T-helper 1 cell treated with Interleukin-12 subunit alpha and Interleukin-12 subunit beta and Interleukin-4 antibody, amounts not matched to agents 30 μg/mL and 1 μg/mL, for 36 hours (primary cell): ENCODE measurements at regions not wholly inside any gene's neighbourhood (a gene's known extent, or its start where the extent isn't known, plus 50 kb on each side); places are given as distances from the start of the nearest gene placed in this dataset.
A peak's percentile ranks its signal among the peaks of the same experiment; 100 is the strongest.
"Not testable (repeated sequence)": the region's sequence is repeated elsewhere in the genome, so short reads cannot be mapped to it uniquely, and the experiment has no call there.

Source experiments
- H3K27ac Mint-ChIP-seq: one replicate; pipeline ENCODE4 v1.8.0; 2021; ENCODE audit warnings: mild to moderate bottlenecking, mixed read lengths
- H3K27me3 Mint-ChIP-seq: one replicate; pipeline ENCODE4 v1.8.0; 2021; ENCODE audit warnings: low read depth, mixed read lengths
- H3K36me3 Mint-ChIP-seq: one replicate; pipeline ENCODE4 v1.8.0; 2021; ENCODE audit warnings: low read depth, mixed read lengths
- H3K4me1 Mint-ChIP-seq: one replicate; pipeline ENCODE4 v1.8.0; 2021; ENCODE audit warnings: low read depth, mixed read lengths
- H3K4me3 Mint-ChIP-seq: one replicate; pipeline ENCODE4 v1.8.0; 2021; ENCODE audit warnings: mild to moderate bottlenecking, moderate library complexity, mixed read lengths
- H3K9me3 Mint-ChIP-seq: one replicate; pipeline ENCODE4 v1.8.0; 2021; ENCODE audit warnings: mixed read lengths

DNA sequence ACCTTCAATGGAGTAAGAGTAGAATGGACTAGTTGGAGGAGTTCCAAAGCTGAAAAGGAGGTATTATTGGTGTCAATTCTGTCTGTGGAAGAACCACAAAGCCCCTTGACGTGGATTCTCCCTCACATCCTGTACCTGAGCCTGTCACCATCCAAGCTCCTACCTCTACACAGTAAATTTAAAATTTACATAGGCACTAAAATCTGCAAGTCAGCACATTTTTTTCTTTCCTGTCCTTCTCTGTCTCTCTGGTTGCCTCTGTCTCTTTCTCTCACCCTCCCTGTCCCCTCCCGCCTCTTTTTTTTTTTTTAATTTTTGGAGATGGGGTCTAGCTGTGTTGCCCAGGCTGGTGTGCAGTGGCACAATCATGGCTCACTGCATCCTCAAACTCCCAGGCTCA lies 236.2 kb downstream of the ZNF37A start:
- H3K4me3 Mint-ChIP-seq, H3K27ac Mint-ChIP-seq, H3K27me3 Mint-ChIP-seq, H3K4me1 Mint-ChIP-seq, H3K9me3 Mint-ChIP-seq, H3K36me3 Mint-ChIP-seq: not testable (repeated sequence)

DNA sequence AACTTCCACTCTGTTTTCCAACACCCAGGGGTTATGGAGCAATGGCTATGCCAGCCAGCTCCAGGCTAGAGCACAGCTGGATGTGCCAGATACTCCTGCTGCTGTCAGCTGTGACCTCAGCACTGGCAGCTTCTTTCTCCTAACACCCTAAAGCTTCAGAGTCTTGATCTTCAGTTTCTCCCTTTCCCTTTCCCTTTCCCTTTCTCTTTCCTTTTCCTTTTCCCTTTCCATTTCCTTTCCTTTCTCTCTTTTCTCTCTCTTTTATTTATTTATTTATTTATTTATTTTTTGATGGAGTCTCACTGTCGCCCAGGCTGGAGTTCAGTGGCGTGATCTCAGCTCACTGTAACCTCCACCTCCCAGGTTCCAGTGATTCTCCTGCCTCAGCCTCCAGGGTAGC lies 237.0 kb downstream of the ZNF37A start:
- not testable (repeated sequence) for H3K36me3 Mint-ChIP-seq, H3K4me1 Mint-ChIP-seq, H3K4me3 Mint-ChIP-seq, H3K27ac Mint-ChIP-seq, H3K27me3 Mint-ChIP-seq, H3K9me3 Mint-ChIP-seq

- H3K4me3 Mint-ChIP-seq, H3K36me3 Mint-ChIP-seq, H3K27me3 Mint-ChIP-seq, H3K9me3 Mint-ChIP-seq, H3K27ac Mint-ChIP-seq, H3K4me1 Mint-ChIP-seq: not testable (repeated sequence)
Measured at GRCh38 chr10:38333699-38334098, 239.6 kb downstream of the ZNF37A start.

- H3K27me3 Mint-ChIP-seq, result peaks cover 20% of the 10 kb centered on the region
- not testable (repeated sequence) for H3K27ac Mint-ChIP-seq, H3K9me3 Mint-ChIP-seq, H3K4me3 Mint-ChIP-seq, H3K36me3 Mint-ChIP-seq, H3K4me1 Mint-ChIP-seq
Measured at GRCh38 chr10:38350645-38351044, 256.5 kb downstream of the ZNF37A start.

- H3K4me3 Mint-ChIP-seq, H3K9me3 Mint-ChIP-seq, H3K27ac Mint-ChIP-seq, H3K27me3 Mint-ChIP-seq, H3K4me1 Mint-ChIP-seq, H3K36me3 Mint-ChIP-seq: not testable (repeated sequence)
Measured at GRCh38 chr10:38354410-38354809, 260.3 kb downstream of the ZNF37A start.

- H3K4me1 Mint-ChIP-seq, H3K9me3 Mint-ChIP-seq, H3K27me3 Mint-ChIP-seq, H3K36me3 Mint-ChIP-seq: not testable (repeated sequence)
- Mint-ChIP-seq H3K27ac (peak overlapping the region; percentile 95), H3K4me3 (peak overlapping the region; percentile 88)
Measured at GRCh38 chr10:38355911-38356526, 261.9 kb downstream of the ZNF37A start.

DNA sequence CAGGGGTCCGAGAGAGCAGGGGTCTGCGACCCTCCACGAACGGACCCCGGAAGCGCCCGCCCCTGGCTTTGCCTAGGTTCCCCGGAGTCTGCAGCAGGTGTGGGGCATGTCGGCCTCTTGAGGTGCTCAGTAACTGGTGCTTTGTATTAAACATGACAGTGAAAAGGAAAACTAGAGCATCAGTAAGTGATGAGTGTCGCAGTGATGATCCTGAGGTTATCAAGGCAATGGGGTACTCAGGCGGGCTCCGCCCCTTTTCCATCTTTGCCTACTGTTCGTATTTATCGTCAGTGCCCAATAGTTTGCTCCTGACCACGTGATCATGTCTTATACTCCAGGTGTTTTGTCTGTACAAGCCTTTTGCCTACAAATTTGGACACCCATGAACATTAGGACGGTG lies 262.4 kb downstream of the ZNF37A start:
- not testable (repeated sequence) for H3K27me3 Mint-ChIP-seq, H3K9me3 Mint-ChIP-seq, H3K36me3 Mint-ChIP-seq
- peaks cover 15% of the 10 kb centered on the region for H3K4me1 Mint-ChIP-seq
- H3K4me3 Mint-ChIP-seq, result peak overlapping the region; percentile 88
- peak overlapping the region; percentile 95 for H3K27ac Mint-ChIP-seq

DNA sequence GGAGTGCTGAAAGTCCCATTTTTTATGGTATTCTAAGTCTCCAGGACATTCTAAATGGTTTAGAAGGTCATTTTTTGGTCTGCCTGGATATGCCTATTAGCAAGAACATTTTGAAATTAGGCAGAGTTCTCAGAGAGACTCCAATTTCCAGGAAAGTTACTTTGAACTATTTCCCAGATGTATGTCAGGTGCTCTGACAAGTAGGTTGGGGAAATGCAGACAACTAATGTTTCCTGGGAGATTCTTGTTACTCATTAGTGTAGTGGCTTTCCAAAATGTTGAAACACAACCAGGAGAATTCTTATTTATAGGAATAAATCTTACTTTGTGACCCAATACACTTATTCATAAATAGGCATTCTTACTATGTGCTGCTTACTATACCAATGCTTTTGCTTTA lies 268.4 kb downstream of the ZNF37A start:
- Mint-ChIP-seq H3K4me1 (peaks cover 26% of the 10 kb centered on the region), H3K36me3 (peaks cover 23% of the 10 kb centered on the region)
- not testable (repeated sequence) for H3K27me3 Mint-ChIP-seq, H3K4me3 Mint-ChIP-seq, H3K9me3 Mint-ChIP-seq, H3K27ac Mint-ChIP-seq

GRCh38 chr10:38364073-38364472 lies 269.9 kb downstream of the ZNF37A start:
- not testable (repeated sequence) for H3K27ac Mint-ChIP-seq, H3K27me3 Mint-ChIP-seq, H3K9me3 Mint-ChIP-seq, H3K4me3 Mint-ChIP-seq
- Mint-ChIP-seq H3K4me1 (peaks cover 19% of the 10 kb centered on the region), H3K36me3 (peaks cover 25% of the 10 kb centered on the region)

DNA sequence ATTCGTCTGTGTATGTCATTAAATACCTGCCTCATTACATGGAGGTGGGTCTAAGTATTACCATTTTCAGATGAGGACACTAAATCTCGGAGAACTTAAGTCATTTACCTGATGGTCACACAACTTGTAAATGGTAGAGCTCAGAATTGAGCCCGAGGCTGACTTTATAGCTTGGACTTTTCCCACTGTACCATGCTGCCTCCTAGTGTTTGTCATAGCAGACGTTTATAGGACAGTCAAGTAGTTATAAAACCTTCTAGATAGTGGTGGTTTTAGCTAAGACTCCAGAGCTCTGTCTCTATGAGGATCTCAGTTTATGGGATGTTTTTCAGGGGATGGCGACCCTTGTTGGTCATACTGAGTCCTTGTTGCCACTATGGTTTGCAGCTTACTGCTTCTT lies 271.8 kb downstream of the ZNF37A start:
- not testable (repeated sequence) for H3K9me3 Mint-ChIP-seq, H3K4me3 Mint-ChIP-seq, H3K27ac Mint-ChIP-seq, H3K27me3 Mint-ChIP-seq
- Mint-ChIP-seq H3K36me3 (peaks cover 29% of the 10 kb centered on the region), H3K4me1 (peaks cover 19% of the 10 kb centered on the region)

GRCh38 chr10:38383800-38384199 lies 289.7 kb downstream of the ZNF37A start:
- H3K36me3 Mint-ChIP-seq, H3K9me3 Mint-ChIP-seq, H3K4me3 Mint-ChIP-seq, H3K4me1 Mint-ChIP-seq, H3K27me3 Mint-ChIP-seq, H3K27ac Mint-ChIP-seq: not testable (repeated sequence)

- not testable (repeated sequence) for H3K4me1 Mint-ChIP-seq, H3K4me3 Mint-ChIP-seq, H3K27me3 Mint-ChIP-seq, H3K36me3 Mint-ChIP-seq, H3K9me3 Mint-ChIP-seq, H3K27ac Mint-ChIP-seq
Measured at GRCh38 chr10:38386869-38387268, 292.7 kb downstream of the ZNF37A start.

GRCh38 chr10:38390725-38391124 lies 296.6 kb downstream of the ZNF37A start:
- H3K36me3 Mint-ChIP-seq, H3K4me3 Mint-ChIP-seq, H3K4me1 Mint-ChIP-seq, H3K27ac Mint-ChIP-seq, H3K27me3 Mint-ChIP-seq, H3K9me3 Mint-ChIP-seq: not testable (repeated sequence)

- H3K4me3 Mint-ChIP-seq, H3K27ac Mint-ChIP-seq, H3K27me3 Mint-ChIP-seq, H3K4me1 Mint-ChIP-seq, H3K9me3 Mint-ChIP-seq, H3K36me3 Mint-ChIP-seq: not testable (repeated sequence)
Measured at GRCh38 chr10:38395465-38395864, 301.3 kb downstream of the ZNF37A start.

- H3K36me3 Mint-ChIP-seq, H3K9me3 Mint-ChIP-seq, H3K27ac Mint-ChIP-seq, H3K4me3 Mint-ChIP-seq, H3K4me1 Mint-ChIP-seq, H3K27me3 Mint-ChIP-seq: not testable (repeated sequence)
Measured at GRCh38 chr10:38396178-38396954, 302.2 kb downstream of the ZNF37A start.

GRCh38 chr10:38401565-38401964 lies 307.4 kb downstream of the ZNF37A start:
- H3K36me3 Mint-ChIP-seq, H3K9me3 Mint-ChIP-seq, H3K4me1 Mint-ChIP-seq, H3K27me3 Mint-ChIP-seq: not testable (repeated sequence)
- H3K4me3 Mint-ChIP-seq, result peak overlapping the region; percentile 92
- H3K27ac Mint-ChIP-seq, result peak overlapping the region; percentile 98
